Medulla oblongata (tissue), 1 donor: ENCODE measurements at regions not wholly inside any gene's neighbourhood (a gene's known extent, or its start where the extent isn't known, plus 50 kb on each side); places are given as distances from the start of the nearest gene placed in this dataset.
"Not testable (repeated sequence)": the region's sequence is repeated elsewhere in the genome, so short reads cannot be mapped to it uniquely, and the experiment has no call there.

ENCODE experiments used
- DNase-seq: peaks from one replicate; pipeline ENCODE4 v3.0.0-alpha.2; 2015; ENCODE audit errors: extremely low spot score

DNA sequence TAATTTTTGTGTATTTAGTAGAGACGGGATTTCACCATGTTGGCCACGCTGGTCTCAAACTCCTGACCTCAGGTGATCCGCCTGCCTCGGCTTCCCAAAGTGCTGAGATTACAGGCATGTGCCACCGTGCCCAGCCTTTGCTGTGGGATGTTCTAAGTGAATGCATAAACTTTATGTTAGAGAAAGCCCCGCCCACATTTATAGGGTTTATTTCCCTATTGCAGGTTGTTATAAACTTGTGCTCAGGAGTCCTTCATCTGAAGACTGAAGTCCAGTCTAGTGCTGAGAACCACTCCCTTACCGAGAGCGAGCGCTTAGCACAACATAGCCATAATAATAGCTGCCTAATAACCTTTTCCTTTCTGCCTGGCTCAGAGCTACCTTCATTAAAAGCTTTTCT is 75.4 kb upstream of the ZNF217 start:
- no peak for DNase-seq

DNA sequence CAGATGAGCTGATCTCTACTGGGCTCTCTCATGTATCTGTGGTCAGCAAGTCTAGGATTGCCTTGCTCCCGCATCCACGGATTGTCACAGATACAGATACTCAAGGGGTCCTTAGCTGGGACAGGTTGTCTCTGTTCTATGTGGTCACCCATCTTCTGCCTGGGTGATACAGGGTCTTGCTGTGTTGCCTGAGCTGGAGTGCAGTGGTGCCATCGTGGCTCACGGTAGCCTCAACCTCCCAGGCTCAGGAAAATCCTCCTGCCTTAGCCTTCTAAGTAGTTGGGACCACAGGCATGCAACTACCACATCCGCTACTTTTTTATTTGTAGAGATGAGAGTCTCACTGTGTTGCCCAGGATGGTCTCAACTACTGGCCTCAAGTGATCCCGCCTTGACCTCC is 72.5 kb upstream of the ZNF217 start:
- DNase-seq, result no peak

DNA sequence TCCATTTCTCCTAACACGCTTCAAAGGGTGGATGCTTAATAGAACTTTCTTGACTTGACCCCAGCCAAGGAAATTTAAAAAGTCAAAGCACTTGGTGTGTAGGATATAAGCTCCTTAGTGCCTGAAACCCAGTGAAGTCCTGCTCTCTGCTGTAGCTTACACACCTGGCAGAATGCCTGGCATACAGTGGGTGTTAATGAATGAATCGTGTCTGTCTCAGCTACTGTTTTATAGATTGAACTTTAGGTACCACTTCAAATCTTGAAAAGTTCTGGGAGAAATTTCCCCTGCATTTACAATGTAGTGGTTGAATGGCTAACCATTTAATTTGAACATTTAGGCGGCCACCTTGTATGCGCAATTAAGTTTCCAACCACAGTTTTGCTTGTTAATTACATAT is 70.5 kb upstream of the ZNF217 start:
- no peak for DNase-seq

DNA sequence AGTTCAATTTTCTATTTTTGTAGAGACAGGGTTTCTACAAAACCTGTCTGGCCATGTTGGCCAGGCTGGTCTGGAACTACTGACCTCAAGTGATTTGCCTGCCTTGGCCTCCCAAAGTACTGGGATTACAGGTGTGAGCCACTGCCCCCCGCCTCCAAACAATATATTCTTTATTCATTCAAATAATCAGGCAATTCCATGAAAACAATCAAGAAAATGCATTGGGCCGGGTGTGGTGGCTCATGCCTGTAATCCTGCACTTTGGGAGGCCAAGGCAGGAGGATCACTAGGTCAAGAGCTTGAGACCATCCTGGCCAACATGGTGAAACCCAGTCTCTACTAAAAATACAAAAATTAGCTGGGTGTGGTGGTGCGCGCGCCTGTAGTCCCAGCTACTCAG is 69.9 kb upstream of the ZNF217 start:
- not testable (repeated sequence) for DNase-seq

DNA sequence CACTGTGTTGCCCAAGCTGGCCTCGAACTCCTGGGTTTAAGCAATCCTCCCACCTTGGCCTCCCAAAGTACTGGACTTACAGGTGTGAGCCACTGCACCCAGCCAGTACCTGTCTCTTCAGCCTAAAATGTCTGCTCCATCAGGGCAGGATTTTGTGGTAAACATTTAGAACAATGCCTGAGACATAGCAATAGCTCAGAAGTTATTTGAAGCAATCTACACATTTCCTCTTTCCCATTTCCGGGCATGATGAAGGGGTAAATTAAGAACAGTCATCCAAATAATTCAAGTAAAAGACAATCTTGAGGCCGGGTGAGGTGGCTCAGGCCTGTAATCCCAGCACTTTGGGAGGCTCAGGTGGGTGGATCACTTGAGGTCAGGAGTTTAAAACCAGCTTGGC is 69.0 kb upstream of the ZNF217 start:
- no peak for DNase-seq

DNA sequence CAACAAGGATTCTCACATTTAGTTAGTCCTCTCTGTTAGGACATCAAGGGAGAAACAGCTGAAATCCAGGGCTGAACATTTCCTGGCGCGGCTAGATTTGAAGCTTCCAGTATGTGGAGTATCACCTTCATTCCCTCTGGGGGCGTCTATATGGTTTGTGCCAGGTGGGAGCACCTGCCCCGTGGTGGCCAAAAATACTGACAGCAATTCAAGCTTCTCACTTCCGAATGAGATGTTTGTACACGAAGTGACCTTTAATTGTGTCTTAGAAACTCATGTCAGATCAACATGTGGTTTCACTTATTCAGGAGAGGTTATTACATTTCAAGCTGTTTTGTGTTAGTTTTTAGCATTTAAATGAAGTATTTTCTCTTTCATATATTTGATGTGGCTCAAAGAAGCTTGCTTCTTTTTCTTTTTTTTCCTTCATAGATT is 67.3 kb upstream of the ZNF217 start:
- no peak for DNase-seq

DNA sequence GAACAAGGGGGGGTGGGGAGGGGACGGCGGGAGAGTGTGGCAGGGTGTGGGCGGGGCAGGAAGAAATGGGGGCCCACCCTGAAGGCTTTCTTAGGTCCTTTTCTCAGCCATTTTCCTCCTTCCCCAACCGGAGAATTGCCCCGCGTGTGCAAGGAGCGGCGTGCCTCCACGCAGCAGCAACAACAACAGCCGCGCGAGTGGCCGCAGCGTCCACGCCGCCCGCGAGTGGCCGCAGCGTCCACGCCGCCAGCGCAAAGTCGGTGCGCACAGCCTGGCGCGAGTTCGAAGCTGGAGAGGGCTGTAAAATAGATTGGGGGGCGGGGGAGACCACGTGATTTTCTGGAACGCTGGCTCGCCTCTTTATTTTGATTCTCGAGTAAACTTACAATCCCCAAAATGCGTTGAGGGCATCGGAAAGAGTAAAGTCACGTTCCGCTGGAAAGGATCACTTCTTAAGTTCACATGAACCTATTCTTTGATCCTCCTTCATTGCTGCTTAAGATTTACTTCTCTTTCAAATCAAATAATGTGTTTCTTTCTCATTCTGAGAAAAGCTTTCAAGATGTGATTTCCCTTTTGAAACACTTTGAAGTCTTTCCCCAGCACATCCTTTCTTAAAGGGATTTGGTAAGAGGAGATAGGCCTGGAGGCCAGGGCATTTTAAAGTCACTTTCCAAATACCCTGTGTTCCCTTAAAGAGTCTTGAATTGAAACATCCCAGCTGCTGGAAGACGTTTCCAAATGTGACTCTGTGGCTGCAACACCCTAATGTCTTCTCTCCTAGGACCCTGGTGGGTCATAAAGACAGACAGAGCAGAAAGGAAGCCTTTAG is 66.7 kb upstream of the ZNF217 start:
- peak; percentile 30 for DNase-seq

DNA sequence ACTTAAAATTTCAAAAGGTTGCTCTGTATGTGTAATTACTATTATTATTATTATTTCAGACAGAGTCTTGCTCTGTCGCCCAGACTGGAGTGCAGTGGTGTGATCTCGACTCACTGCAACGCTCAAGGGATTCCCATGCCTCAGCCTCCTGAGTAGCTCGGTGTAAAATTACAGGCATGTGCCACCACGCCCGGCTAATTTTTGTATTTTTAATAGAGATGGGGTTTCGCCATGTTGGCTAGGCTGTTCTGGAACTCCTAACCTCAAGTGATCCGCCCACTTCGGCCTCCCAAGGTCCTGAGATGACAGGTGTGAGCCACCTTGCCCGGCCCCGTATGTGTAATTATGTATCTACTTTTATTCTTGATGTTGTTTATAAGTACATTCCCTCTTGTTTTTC is 65.3 kb upstream of the ZNF217 start:
- no peak for DNase-seq

DNA sequence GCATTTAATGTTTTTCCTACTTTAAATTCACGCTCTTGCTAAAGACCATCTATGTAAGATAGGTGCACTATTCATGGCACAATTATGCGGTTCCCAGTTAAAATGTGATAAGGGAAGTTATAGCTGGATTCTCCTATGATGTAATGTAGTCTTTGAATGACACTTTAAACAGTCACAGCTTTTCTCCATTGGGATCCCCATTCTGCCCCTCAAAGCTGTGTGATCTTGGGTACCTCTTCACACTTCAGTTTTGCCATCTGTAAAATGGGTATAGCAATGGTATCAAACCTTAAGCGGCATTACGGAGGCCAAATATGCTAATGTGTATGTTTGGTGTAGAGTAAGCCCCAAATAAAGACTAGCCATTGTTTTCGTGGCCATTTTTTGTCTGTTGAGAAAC is 64.7 kb upstream of the ZNF217 start:
- DNase-seq, result no peak

DNA sequence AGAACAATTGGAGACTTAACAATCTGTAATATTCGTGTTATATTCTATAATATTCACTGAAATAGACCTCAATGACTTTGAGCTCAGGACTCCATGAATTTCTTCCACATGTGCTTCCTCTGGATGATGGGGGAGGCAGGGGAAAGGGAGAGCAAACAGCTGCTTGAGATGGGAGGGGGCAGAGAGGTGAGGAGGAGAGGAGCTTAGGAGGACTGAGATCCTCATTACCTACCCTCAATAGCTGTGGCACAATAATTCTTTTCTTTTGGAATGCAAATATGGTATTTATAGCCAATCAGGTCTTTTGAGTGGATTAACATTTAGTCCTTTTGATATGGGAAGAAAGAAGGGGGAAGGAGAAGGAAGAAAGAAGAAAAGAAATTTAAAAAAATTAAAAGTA is 64.1 kb upstream of the ZNF217 start:
- DNase-seq, result no peak

DNA sequence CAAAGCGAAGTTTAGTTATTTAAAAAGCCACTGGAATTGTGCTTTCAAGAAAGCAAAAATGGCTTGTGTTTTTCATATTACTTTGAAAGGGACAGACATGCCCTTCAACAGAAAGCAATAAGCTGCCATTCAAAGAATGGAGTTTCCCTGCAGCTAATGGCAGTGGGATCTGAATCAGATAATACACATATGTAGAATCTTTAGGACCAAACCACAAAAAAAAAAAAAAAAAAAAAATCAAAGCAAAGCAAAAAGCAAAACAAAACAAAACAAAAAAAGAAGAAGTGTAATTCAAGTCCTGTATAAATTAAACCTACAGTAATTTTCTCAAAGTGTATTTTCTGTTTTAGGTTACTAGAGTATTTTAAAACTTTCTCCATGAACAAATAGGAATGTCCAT is 63.6 kb upstream of the ZNF217 start:
- no peak for DNase-seq

DNA sequence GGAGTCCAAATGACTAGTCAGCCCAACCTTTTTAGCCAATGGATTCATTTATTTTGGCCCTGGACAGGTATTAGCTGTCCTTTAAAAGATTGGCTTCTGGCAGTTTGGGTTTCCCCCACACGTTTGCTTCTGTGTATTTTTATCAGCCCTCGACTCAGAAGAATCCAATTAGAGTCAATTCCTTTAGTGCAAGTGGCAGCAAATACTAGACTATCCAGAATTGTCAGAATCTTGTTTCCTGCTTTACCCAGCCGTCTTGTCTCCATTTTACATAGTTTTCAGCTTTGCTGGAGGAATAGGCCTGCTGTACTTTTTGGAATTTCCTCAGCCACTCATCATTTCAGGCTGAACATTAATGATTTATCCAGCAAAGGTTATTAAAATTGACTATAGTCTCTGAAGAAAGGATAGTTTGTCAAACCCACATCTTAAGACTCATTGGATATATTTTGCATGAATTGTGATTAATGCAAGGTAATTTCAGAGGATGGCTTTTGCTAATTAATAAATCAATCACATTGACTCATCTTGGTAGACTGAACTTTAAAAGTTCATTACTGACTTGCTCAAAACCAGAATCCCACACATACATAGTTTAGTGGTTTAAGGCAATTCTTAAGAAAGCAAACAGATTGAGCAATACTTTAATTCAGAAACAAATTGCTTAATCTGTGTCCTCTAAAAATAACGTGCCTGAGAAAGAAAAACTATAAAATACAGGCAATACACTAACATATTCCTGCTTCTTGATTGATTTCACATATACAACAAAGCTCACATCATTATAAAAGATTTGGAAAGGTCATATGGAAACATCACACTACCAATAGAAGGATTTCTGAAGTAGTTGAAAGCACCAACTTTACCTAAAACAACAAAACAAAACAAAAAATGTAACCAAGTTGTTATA is 62.9 kb upstream of the ZNF217 start:
- DNase-seq, result no peak

DNA sequence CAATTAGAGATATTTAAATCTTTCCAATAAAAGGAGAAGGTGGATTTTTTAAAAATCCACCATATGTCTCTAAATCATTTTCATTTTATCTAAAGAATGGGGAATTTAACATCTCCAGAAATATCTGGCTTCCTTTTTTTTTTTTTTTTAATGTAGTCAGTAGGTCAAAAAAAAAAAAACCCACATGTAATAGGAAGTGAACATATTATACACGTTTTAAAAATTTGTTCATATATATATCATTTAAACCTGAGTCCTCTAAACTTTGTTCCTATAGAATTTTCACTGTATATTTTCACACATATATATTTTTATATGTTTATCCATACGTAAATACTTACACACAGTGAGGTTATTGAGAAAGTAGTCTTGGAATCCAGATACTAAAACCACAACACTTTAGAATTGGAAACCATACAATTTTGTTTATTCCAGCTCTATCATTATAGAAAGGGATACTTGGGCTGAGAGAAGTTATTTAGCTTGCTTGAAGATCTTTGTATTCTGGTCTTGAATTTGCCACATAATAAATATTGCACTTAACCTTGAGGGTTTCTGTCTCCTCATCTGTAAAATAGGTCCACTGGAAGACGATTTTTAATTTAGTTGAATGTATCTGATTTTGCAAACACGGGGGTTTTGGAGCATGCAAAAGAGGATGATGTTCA is 62.1 kb upstream of the ZNF217 start:
- no peak for DNase-seq

DNA sequence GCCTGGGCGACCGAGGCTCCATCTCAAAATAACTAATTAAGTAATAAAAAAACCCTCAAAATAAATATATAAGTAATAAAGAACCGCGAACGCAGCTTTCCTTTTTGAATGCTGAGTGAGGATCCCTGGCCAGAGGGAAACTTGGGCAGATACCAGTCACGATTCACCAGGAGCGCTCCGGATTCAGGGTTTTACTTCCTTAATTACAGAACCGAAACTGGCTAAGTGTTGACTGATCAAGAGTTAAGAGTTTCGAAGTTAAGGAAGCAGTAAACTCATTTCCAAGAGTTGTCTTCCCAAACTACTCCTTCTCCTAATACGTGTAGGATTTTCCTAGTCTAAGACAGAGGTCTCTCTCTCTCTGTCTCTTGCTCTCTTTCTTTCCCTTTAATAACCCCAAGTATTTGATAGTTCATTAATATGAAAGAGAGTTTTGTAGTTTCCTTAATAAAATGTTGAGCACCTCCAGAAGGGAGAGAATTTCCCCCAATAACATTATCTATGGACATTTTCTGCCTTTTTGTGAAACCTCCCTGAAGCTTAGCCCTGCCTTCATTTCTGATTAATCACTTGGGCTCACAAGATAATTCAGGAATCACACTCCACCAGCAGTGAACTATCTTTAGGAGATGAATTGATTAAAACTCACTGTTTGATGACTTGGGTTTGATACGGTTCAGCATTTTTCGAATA is 61.4 kb upstream of the ZNF217 start:
- DNase-seq, result peak; percentile 67

DNA sequence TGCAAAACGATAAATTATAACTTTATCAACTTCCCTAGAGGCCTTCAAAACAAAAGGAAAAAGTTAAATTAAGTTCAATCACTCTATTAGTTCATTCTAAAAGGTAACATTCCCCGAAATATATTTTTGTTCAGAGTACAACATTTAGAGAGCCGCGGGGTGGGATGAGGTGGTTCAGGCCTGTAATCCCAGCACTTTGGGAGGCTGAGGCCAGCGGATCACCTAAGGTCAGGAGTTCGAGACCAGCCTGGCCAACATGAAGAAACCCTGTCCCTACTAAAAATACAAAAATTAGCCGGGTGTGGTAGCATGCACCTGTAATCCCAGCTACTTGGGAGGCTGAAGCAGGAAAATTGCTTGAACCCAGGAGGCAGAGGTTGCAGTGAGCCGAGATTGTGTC is 60.9 kb upstream of the ZNF217 start:
- DNase-seq, result not testable (repeated sequence)

DNA sequence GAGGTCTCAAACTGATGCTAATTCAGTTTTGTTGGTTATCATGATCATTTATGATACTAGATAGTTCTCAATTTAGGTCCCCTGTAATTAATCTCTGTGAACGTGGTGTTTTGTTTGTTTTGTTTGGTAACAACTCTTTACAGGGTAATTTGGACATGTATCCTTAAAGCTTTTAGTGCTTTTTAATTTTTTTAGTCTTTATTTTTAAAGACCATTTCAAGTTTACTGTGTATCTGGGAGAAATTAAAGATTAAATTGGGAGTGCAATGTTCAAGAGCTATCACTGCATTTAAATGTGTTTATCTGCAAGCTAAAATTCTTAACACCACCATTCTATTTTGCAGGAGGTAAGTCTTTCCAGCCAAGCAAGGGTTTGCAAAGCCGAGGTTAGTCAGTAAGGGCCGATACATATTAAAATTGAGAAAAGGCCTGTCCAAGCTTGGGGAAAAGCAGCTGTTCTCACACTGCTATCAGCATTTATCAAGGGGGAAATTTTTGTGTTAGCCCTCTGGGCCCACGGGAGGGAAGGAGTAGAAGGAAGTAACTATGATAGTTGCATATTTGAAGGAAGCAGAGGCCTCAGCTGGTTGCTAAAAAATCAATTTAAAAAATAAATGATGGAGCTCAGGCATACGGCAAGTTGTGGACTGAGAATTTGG is 59.3 kb upstream of the ZNF217 start:
- DNase-seq, result peak; percentile 11

DNA sequence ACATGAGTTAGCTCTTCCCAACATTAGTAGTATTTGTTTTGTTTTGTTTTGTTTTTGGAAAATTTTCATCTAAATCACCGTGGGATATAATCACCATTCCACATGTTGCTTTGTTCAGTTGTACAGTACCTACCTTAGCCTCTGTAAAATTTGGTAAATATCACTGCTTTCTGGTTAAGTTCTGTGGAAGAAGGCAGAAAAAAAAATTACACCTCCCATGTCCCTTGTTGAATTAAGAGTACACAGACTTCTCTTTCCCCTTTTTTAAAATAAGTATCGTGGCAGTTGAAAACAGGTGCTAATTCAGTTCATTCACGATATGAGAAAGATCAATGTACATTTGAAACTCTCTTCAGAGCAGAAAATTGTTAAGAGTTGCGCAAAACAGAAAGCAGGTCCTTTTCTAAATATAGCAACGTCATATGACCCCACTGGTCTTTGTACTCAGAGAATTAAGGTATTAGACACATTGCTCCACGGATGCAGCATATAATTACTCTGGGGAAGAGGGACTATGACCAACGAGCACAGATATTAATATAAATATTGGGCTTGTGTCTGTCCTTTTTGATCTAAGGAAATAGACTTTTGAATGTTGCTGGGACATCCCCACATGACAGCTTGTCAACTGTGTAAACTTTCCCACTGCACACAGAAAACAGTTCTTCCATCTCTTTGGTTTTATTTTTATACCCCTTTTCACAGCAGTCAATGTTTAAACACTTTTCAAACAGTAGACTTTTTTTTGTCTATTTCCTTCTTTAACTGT is 58.6 kb upstream of the ZNF217 start:
- peak; percentile 73 for DNase-seq

DNA sequence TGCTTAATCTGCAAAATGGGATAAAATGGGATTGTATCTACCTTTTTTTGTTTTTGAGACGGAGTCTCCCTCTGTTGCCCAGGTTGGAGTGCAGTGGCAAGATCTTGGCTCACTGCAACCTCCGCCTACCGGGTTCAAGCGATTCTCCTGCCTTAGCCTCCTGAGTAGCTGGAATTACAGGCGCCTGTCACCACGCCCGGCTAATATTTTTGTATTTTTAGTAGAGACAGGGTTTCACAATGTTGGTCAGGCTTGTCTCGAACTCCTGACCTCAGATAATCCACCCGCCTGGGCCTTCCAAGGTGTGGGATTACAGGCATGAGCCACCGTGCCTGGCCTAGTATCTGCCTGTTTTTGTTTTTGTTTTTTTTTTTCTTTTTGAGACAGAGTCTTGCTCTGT is 55.9 kb upstream of the ZNF217 start:
- DNase-seq, result not testable (repeated sequence)

DNA sequence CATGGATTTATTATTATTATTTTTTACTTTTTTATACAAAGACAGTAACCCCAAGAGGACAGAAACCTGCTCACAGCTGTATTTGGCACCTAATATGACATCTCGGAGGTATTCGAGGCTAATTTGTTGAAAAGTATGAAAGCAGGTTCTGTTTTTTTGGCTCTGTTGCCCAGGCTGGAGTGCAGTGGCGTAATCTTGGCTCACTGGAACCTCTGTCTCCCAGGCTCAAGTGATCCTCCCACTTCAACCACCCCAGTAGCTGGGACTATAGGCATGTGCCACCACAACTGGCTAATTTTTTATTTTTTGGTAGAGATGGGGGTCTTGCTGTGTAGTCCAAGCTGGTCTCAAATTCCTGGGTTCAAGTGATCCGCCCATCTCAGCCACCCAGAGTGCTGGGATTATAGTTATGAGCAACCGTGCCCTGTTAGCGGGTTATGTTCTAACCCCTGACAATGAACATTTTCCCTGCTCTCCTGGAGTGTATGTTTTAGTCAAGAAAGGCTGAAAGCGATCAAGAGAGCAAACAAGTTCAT is 53.7 kb upstream of the ZNF217 start:
- DNase-seq, result no peak

DNA sequence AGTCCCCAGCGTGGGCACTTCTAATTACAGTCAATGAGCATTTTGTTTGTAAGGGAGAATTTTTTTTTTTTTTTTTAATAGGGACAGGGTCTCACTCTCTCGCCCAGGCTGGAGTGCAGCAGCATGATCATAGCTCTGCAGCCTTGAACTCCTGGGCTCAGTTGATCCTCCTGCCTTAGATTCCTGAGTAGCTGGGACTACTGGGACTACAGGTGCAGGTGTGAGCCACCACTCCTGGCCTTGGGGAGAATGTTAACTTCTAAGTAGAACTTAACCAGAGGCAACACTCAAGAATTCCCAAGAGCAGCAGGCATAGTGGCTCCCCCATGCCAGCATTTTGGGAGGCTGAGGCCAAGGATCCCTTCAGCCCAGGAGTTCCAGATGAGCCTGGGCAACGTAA is 52.9 kb upstream of the ZNF217 start:
- no peak for DNase-seq
